Daoy (cell line): ENCODE measurements at regions not wholly inside any gene's neighbourhood (a gene's known extent, or its start where the extent isn't known, plus 50 kb on each side); places are given as distances from the start of the nearest gene placed in this dataset.
A peak's percentile ranks its signal among the peaks of the same experiment; 100 is the strongest.

ENCODE experiments used
- DNase-seq: peaks from one replicate; pipeline ENCODE4 v3.0.0-alpha.2; 2015; ENCODE audit warnings: low read depth

DNA sequence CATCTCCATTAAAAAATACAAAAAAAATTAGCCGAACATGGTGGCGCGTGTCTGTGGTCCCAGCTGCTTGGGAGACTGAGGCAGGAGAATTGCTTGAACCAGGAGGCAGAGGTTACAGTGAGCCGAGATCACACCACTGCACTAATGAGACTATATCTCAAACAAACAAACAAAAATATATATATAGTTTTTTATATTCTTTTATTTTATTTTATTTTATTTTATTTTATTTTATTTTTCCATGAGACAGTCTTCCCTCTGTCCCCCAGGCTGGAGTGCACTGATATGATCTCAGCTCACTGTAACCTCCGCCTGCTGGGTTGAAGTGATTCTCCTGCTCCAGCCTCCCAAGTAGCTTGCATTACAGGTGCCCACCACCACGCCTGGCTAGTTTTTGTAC lies 79.5 kb downstream of the IRF2BPL start:
- DNase-seq = no peak

DNA sequence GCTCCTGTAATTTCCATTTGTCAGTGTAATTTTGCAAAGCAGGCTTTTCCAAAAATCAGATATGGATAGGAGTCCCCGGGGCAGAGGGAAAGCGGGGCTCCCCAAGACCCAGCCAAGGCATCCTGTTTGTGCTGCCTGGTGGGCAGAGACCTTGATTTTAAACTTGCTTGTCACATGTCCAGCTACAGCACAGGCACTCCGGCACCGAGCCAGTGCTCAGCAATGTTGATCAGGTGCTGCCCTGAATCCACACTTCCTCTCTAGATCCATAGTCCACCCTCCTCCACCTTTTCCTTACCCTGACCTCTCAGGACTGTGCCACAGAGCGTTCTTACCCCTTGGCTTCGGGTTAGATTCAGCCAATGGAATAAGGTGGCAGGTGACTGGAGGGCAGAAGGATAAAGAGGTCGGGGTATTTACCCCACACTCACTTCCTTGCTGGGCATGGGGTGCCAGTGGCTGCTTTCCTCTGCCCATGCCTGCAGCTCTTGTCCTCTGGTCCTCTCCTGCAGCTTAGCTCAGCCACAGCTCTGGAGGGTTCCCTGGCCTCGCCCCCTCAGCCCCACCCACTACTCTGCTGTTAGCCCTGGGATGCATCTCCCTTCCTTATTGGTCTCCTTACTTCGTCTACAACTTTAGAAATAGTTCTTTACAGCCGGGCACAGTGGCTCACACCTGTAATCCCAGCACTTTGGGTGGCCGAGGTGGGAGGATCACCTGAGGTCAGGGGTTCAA lies 80.1 kb downstream of the IRF2BPL start:
- no peak for DNase-seq

DNA sequence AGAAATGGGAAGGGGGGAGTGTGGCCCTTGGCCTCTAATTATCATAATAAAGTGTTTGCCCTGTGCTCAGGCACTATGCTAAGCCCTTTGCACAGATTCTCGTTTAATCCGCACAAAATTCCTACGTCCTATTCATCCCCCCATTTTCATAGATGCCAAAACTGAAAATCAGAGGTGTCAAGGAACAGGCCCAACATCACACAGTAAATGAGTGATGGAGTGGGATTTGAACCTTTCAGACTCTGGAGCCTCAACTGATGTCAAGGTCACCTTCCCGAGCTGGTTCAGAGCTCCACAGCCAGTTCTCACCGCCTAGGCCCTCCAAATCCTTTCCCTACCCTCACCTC lies 80.7 kb downstream of the IRF2BPL start:
- no peak for DNase-seq

DNA sequence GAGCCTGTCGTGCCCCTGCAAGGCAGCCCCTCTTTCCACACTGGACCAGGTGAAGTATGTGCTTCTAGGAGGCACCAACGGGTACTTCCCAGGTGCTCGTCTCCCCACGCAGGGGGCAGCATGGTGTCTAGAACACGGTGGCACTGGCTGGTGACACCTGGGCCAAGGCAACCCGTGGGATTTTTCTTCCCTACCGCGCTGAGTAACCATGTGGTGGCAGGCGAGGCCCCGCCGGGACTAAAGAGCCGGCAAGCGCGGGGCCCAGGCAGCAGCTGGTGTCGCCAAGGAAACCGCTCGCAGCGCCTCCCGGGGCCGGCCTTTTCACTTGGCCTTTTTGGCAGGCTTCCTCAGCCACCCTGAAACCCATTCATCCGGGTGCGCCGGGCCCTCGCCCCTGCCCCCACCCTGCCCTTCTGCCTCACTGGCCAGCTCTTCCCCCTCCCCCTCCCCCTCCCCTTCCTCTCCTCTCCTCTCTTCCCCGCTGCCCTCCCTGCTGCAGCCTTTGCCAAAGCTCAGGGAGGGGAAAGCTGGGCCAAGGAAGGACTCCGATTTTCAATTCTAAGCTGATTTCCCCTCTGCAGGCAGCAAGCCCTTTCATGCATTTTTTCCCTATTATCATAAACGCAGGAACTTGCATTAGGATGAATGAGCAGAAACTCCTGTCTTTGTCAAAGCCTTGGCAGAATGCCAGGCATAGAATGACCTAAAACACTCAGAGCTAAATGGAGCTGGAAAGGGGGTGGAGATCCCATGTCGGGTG lies 81.2 kb downstream of the IRF2BPL start:
- peak; percentile 93 for DNase-seq

DNA sequence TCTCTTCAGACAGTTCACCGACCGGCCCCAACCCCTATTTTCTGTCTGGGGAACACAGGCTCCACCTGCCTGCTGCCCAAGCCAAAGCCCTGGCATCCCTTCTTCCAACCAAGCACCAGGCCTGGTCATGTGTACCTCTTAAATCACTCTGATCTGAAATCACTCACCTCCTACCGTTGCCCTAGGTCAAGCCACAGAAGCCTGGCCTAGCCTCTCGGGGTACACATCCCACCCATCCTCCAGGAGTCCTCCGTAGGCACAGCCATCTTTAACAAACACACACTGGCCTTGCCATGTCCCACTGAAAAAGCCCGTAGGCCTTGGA lies 81.8 kb downstream of the IRF2BPL start:
- DNase-seq = no peak

DNA sequence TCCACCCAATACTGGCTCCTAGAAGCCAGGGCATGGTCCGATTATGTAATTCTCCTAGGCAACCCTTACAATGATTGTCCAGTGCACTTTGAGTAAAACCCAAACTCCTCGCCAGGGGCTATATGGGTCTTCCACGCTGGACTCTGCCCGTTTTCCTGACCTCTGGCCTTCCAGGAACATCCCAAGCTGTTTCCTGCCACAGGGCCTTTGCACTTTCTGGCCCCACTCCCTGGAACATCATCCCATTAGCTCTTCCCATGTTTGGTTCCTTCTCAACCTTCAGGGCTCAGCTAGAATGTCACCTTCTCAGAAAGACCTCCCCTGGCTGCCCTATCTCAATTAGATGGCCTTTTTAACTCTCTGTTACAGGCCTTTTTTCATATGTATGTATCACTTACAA lies 85.4 kb downstream of the IRF2BPL start:
- no peak for DNase-seq

DNA sequence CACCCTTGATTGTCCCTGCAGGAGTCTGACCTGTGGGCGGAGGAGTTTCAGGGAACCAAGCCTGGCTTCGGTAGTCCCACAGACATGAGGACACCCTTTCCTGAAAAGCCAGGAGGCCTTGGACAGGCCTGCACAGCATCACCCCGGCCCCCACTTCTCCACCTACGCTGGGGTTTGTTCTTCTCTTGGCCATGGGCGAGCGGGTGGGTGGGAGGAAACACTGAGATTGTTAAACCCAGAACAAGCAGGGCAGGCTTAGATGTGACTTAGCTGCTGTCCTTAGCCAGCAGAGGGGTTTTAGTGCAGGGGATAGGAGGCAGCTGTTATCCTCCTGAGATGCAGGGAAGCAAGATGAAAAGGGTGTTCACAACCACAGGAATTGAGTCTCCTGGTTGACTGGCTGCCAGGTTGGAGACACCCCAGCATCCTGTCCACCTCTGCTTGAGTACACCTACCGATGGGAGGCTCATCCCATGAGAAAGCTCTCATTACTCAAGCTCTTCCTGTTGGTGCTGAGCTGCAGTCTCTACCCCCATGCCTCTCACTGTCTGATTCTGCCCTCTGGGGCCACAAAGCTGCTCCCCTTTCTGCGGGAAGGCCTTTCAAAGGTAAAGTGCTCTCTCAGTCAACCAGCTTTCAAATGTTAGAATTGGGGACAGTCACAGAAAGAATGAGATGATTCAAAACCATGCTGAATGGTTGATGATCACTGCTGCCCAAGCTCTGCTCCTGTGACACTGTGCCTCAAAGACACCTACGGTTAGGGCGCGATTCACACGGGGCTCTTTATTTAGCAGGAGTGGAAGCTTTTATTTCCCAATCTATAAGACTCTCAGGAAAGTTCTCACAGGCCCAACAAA lies 86.3 kb downstream of the IRF2BPL start:
- no peak for DNase-seq

DNA sequence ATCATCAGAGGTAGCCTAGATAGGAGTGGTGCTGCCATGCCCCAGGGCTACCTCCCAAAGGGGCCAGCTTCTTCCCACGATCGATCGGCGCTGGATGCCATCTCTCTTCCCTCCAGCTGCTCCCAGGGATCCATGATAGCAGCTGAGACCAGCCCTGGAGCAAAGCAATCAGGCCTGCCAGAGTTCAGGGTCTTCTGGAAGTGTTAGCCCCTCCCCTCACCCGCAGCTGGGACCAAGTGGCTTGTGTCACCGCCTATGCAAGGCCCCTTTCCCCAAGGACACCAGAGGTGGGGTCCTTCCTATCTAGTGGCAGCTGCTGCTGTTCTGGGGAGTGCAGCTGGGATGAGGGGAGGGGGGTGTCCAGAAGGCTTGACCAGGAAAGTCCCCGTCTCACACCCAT lies 87.0 kb downstream of the IRF2BPL start:
- DNase-seq = no peak

DNA sequence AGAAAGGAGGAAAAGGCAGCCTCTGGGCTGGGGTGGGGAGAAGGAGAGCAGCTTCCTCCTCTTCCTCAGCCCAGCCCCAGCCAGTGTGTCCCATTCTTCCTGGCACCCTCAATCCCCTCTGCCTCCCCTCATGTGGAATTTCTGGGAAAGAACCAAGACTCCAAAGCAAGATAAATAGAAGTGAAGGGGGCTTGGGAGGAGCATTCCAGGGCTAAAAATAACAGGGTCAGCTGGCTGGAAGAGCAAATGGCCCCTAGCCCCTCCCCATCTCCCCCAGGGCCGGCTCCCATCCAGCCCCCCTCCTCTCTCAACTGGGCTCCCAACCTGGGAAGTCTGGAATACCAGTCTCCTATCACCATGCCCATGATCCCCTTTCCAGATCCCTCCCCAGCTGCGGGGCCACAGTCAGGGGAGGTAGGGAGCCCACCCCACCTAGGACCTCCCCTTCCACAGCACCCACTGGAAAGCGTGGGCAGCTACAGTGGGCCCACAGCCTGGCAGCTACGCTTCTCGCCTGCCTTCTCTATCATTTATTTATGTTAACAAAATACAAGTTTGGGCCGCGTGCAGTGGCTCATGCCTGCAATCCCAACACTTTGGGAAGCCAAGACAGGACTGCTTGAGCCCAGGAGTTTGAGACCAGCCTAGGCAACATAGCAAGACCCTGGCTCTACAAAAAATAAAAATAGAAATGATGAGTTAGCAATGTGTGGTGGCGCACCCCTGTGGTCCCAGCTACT lies 88.3 kb downstream of the IRF2BPL start:
- no peak for DNase-seq

DNA sequence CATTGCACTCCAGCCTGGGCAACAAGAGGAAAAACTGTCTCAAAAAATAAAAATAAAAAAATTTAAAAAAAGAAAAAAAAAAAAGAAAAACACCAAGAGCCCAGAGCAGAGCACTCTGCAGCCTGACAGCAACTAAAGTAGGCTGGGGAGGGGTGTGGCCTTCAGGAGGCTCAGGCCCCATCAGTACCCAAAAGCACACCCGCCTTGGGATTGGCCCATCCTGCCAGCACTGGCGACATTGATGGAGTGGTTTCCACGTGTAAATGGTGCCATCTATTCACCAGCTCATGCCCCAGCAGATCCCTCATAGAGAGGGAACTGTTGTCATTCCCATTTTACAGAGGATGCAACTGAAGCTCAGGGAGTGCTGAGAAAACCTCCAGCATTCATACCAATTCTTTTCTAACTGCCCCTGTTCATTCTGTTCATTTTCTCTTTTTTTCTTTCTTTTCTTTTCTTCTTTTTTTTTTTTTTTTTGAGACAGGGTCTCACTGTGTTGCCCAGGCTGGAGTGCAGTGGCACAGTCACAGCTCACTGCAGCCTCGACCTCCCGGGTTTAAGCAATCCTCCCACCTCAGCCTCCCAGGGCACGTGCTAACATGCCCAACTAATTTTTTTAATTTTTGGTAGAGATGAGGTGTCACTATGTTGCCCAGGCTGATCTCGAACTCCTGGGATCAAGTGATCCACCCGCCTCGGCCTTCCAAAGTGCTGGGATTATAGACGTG lies 89.3 kb downstream of the IRF2BPL start:
- DNase-seq = no peak

DNA sequence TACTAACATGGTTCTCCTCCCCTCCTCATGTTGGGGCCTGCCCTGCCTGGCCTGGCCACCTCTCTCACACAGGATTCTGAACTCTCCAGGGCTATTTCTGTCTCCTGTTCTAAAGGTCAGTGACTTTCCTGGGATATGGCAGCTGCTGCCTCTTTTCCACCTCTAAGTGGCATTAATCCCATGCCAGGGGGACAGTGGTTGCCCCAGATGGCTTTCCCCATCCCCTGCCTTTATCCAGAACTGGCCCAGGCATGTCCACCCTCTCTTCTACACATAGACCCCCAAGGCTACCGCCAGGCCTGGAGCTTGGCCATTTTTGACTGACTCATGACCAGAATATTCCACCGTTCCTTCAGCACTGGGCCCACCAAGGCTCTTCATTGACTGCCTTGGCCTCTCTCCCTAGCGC lies 90.4 kb downstream of the IRF2BPL start:
- no peak for DNase-seq

DNA sequence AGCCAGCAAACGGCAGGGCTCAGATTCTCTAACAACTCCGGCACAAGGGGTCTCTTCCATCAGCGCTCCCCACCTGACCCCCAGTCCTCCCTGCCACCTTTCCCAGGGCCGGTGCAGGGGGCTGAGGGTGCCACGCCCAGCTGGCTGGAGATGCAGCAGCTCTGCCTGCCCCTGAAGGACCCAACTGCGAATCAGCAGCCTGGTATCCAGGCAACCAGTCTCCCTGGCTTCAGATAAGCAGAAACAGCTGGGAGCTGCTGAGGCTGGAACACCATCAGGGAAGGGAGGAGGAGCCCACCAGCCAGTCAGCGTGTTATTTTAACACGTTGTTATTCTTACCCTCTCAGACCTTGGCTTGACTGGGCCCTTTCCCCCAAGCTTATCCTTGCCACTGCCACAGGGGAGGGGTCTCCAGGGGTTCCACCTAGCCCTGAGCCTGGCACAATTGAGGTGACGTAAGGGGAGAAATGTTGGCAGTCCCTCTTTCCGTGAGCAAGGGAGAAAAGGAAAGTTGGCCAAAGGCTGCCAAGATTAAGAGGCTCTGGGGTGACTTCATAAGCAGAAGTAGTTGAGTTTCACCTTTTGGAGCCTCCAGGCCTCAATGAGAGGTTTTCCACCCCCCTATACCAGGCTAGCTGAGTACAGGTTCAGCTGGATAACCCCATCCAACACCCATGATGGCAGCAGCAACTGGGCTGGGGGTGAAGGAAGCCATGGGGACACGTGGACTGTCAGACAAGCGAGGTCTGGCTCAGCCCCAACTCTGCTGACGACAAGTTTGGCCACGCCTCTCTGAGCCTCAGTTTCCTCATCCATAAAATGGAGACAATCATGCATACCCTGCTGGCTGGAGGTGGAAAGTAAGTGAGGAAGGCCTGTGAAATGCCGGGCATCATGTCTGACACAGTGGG lies 91.1 kb downstream of the IRF2BPL start:
- peak; percentile 87 for DNase-seq

DNA sequence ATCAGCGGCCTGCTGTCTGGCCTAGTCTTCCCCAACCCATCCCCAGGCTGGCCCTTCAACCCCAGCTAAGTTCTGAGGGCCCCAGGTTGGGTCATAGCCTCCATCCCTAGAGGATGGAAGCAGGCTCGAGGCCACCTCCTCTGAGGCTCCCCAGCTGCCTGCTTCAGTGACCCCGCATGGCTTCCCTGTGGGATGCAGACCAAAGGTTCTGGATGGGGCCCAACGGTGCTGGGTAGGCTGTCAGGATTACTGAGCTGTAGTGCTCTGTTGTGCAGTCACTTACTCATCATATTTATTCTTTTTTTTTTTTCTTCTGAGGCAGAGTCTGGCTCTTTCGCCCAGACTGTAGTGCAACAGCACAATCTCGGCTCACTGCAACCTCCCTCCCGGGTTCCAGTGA lies 92.0 kb downstream of the IRF2BPL start:
- DNase-seq = no peak

DNA sequence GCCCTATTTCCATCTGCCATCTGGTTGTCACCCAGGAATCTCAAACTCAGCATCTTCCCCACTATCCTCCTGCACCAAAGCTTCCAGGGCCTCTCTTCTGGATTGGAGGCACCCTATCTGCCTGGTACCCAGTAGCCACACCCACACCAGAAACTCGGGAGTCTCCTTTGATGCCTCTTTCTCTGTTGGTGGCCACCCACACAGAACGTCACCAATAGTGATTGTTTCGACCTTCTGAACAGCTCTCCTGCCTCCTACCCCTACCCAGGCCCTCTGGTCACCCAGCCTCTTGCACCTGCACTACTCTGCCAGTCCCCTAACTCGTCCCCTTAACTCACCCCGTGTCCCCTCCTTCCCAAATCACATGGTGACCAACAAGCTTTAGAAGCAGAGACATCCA lies 95.0 kb downstream of the IRF2BPL start:
- DNase-seq = no peak

DNA sequence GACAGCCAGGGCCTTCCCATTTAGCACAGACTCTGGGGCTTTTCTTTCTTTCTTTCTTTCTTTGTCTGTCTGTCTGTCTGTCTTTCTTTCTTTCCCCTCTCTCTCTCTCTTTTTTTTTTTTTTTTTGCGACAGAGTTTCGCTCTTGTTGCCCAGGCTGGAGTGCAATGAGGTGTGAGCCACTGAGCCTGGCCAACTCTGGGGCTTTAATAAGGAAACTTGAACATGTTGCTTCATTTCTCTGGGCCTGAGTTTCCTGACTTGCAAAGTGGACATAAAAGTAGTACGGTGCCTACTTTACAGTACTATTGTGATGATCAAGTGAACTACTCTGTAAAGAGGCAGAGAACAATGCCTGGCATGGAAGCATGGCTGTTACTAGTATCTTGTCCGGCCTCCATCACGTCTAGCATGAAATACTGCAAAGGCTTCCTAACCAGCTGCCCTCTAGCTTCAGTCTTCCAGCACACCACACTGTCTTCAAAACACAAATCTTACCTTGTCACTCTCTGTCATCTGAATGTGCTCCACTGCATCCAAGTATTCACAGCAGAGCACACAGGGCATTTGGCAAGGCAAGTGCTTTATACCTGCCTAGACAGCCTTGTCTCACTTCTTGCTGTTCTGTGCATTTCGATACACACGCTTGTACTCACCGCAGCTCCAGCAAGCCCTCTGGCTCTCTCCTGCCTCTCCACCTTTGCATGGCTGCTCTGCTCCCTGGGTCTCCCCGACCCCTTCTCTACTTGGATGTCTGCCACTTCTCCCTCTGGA lies 96.7 kb downstream of the IRF2BPL start:
- DNase-seq = no peak

DNA sequence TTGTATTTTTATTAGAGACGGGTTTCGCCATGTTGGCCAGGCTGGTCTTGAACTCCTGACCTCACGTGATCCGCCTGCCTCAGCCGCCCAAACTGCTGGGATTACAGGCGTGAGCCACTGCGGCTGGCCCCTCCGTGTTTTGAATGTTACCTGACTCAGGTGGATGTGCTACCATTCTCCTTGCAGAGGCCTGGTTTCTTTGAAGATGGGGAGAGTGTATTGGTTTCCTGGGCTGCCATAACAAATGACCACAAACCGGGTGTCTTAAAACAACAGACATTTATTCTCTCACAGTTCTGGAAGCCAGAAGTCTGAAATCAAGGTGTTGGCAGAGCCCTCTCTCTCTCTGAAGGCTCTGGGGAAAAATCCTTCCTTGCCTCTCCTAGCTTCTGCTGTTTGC lies 98.0 kb downstream of the IRF2BPL start:
- no peak for DNase-seq

DNA sequence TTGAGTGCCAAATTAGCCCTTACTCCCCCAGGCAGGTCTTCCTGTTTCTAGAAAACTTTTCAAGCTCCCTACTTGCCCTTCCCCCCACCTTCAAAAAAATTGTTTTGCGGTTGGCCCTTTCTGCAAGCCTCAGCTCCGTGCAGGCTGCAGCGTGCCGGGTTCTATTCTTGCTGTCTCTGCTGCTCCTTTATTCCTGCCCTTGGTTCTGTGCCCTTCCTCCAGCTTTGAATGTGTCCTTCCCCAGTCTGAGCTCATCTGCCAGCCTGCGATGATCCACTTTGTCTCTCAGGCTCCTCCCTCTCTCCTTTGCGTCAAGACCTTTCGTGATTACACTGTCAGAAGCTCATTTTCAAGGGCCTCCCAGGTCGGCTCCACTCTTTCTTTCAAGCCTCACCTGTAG lies 98.6 kb downstream of the IRF2BPL start:
- no peak for DNase-seq

DNA sequence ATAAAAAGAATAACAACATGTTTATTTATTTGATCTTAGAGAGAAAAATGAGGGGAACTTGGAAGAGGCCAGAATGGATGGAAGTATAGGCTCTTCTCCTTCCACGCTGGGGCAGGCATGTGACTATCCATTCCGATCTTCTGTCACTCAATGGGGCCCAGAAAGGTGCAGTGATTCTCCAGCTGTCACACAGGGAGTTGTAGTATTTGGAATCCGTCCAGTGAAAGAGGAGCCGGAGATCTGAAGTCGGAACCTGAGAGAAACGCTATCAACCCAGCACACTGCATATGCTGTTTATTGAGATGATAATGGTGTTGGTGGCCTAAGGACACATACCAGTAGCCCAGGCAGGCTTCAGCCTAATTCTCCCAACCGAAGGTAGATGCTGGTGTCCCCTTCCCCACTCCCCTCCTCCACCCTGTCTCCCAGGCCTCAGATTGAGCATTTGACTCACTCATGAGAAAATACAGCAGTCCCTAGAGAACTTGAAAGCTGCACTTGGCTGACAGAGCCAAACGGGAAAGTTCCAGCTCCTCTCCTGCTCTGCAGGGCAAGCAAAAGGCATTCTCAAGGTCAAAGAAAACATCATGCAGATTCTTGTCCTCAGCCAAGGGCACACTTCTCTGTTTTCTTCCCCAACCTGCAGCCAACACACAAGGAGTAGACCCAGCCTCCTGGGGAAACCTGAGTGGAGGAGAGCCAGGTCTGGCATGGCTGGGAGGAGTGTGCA lies 100.4 kb downstream of the IRF2BPL start:
- DNase-seq = no peak
